ENCODE measurements at regions not wholly inside any gene's neighbourhood (a gene's known extent, or its start where the extent isn't known, plus 50 kb on each side); places are given as distances from the start of the nearest gene placed in this dataset.

- TF ChIP-seq CTCF (conservative IDR thresholded peaks at IDR 0.05; ENCODE audit: low read length) = no peak
- no peak for TF ChIP-seq EZH2phosphoT487 (IDR thresholded peaks at IDR 0.05; ENCODE audit: borderline replicate concordance, low read depth, low read length)
Measured at GRCh38 chr3:158961911-158962310, 160.1 kb downstream of the MFSD1 start.

Data from OCI-LY7 (cell line).